Calu3 (cell line): ENCODE measurements at regions not wholly inside any gene's neighbourhood (a gene's known extent, or its start where the extent isn't known, plus 50 kb on each side); places are given as distances from the start of the nearest gene placed in this dataset.
"Not testable (repeated sequence)": the region's sequence is repeated elsewhere in the genome, so short reads cannot be mapped to it uniquely, and the experiment has no call there.

Source experiments
- BruUV-seq: library from RNA; stranded (reverse); fragments of 400-500 nt; replicated peaks from 2 replicates; lab custom pipeline; 2021; lab: Mats Ljungman, UMichigan
- CTCF ChIA-PET: fragments of 300-600 bp; sonication (Branson Sonifier 250); formaldehyde crosslinking; loops from one replicate; lab custom pipeline; 2022; ENCODE audit warnings: antibody characterized with exemption; lab: Charles Lee
- DNase-seq: peaks from one replicate; pipeline ENCODE4 v3.0.0; 2022
- H3K27ac Mint-ChIP-seq: one replicate; pipeline ENCODE4 v1.8.0; 2022; ENCODE audit warnings: mixed read lengths; ENCODE audit not compliant: unreplicated experiment
- H3K27me3 Mint-ChIP-seq: one replicate; pipeline ENCODE4 v1.8.0; 2022; ENCODE audit warnings: mixed read lengths; ENCODE audit not compliant: unreplicated experiment
- H3K36me3 Mint-ChIP-seq: one replicate; pipeline ENCODE4 v1.8.0; 2022; ENCODE audit warnings: mild to moderate bottlenecking, moderate library complexity, mixed read lengths; ENCODE audit not compliant: insufficient read depth, unreplicated experiment
- H3K4me1 Mint-ChIP-seq: one replicate; pipeline ENCODE4 v1.8.0; 2022; ENCODE audit warnings: mild to moderate bottlenecking, low read depth, mixed read lengths; ENCODE audit not compliant: unreplicated experiment
- H3K4me3 Mint-ChIP-seq: one replicate; pipeline ENCODE4 v1.8.0; 2022; ENCODE audit warnings: mild to moderate bottlenecking, low read depth, moderate library complexity, mixed read lengths; ENCODE audit not compliant: unreplicated experiment
- H3K9me3 Mint-ChIP-seq: one replicate; pipeline ENCODE4 v1.8.0; 2022; ENCODE audit warnings: low read depth, mixed read lengths; ENCODE audit not compliant: unreplicated experiment
- intact Hi-C: fragments of 100-400 bp; cut with micrococcal nuclease; formaldehyde crosslinking; loops from one replicate; pipeline ENCODE4 v1.10.0; 2022; ENCODE audit not compliant: unreplicated experiment
- TF ChIP-seq, protein P1 (sequence below): fragments of 200-600 bp; IDR thresholded peaks from one replicate; pipeline ENCODE4 v1.8.0; 2022; ENCODE audit warnings: antibody characterized with exemption; ENCODE audit not compliant: unreplicated experiment

DNA sequence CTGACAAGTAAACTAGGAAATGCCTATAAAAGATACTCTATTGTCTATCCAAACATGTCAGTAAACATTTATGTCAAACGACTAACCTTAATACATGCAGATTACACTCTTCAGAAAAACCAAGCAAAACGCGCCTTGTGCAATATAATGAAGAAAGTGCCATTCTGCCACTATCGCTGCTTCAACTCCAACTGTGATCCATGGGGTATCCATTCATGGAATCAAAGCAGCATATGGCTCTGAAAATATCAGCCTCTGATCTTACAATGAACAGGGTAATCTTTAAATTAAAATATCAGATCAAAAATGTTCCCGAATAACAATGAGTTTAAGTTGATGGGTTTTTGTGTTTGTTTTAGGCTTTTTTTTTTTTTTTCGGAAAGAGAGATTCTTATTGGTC lies 105.5 kb upstream of the SETMAR start:
- BruUV-seq, result no TSS peak
- Mint-ChIP-seq H3K9me3 (peaks cover 4% of the 10 kb centered on the region), H3K27ac (no peak overlapping the region), H3K4me3 (no peak overlapping the region), H3K4me1 (no peaks in the 10 kb centered on the region), H3K27me3 (no peaks in the 10 kb centered on the region), H3K36me3 (no peaks in the 10 kb centered on the region)
- CTCF ChIA-PET, result no interaction called here
- intact Hi-C loops, result no loop called here
- TF ChIP-seq, protein P1, sequence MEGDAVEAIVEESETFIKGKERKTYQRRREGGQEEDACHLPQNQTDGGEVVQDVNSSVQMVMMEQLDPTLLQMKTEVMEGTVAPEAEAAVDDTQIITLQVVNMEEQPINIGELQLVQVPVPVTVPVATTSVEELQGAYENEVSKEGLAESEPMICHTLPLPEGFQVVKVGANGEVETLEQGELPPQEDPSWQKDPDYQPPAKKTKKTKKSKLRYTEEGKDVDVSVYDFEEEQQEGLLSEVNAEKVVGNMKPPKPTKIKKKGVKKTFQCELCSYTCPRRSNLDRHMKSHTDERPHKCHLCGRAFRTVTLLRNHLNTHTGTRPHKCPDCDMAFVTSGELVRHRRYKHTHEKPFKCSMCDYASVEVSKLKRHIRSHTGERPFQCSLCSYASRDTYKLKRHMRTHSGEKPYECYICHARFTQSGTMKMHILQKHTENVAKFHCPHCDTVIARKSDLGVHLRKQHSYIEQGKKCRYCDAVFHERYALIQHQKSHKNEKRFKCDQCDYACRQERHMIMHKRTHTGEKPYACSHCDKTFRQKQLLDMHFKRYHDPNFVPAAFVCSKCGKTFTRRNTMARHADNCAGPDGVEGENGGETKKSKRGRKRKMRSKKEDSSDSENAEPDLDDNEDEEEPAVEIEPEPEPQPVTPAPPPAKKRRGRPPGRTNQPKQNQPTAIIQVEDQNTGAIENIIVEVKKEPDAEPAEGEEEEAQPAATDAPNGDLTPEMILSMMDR, result no peak
- no peak for DNase-seq

DNA sequence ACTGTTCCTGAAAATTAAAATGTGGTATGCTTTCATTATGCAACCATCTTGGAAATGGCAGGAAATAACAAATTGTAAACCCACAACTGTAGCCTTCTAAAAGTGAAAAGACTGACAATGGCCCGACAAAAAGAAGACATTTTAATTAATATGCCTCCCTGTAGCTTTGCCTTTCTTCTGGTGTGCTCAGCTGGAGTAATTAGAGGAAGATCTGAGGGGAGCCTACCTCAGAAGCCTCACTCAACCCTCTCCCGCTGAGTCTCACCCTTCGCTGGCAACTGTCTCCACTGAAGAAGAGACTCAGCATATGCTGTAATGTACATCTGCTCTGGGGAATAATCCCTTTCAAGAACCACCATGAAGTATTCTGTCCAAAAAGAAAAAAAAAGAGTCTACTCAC lies 104.7 kb upstream of the SETMAR start:
- intact Hi-C loops, result no loop called here
- Mint-ChIP-seq H3K27ac (no peak overlapping the region), H3K4me1 (no peaks in the 10 kb centered on the region), H3K27me3 (no peaks in the 10 kb centered on the region), H3K9me3 (peaks cover 6% of the 10 kb centered on the region), H3K36me3 (no peaks in the 10 kb centered on the region), H3K4me3 (no peak overlapping the region)
- CTCF ChIA-PET, result no interaction called here
- no peak for DNase-seq
- TF ChIP-seq, protein P1, result no peak
- no TSS peak for BruUV-seq

DNA sequence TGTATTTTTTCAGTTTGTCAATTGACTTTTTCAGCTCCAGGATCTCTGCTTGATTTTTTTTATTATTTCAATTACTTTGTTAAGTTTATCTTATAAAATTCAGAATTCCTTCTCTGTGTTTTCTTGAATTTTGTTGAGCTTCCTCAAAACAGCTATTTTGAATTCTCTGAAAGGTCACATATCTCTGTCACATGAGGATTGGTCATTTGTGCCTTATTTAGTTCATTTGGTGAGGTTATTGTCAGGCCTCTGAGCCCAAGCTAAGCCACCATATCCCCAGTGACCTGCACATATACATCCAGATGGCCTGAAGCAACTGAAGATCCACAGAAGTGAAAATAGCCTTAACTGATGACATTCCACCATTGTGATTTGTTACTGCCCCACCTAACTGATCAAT lies 98.4 kb upstream of the SETMAR start:
- H3K4me1 Mint-ChIP-seq, H3K36me3 Mint-ChIP-seq, intact Hi-C loops, DNase-seq, BruUV-seq, H3K4me3 Mint-ChIP-seq, H3K27me3 Mint-ChIP-seq, H3K27ac Mint-ChIP-seq, CTCF ChIA-PET: not testable (repeated sequence)
- H3K9me3 Mint-ChIP-seq, result peaks cover 21% of the 10 kb centered on the region

DNA sequence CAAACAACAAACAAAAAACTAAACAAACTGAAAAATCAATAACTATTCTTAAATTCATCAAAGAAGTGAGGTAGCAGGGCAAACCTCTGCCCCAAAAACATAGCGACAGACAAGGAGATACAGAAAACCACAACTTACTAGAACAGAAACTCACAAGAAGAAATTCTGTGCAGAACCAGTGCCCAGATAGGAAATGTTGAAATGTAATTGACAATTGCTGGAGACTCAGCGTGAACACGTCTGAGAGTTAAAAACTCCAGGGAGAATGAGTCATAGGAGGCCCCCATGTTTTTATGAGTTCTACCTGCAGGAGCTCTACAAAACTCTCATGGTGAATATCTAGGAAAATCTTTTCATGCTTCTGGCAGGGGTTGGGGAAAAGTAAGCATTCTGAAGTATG lies 95.5 kb upstream of the SETMAR start:
- TF ChIP-seq, protein P1, result no peak
- no peaks in the 10 kb centered on the region for H3K27me3 Mint-ChIP-seq
- CTCF ChIA-PET, result no interaction called here
- no TSS peak for BruUV-seq
- peaks cover 18% of the 10 kb centered on the region for H3K9me3 Mint-ChIP-seq
- no peaks in the 10 kb centered on the region for H3K36me3 Mint-ChIP-seq
- intact Hi-C loops, result no loop called here
- H3K27ac Mint-ChIP-seq, result no peak overlapping the region
- H3K4me1 Mint-ChIP-seq, result no peaks in the 10 kb centered on the region
- DNase-seq, result no peak
- no peak overlapping the region for H3K4me3 Mint-ChIP-seq

DNA sequence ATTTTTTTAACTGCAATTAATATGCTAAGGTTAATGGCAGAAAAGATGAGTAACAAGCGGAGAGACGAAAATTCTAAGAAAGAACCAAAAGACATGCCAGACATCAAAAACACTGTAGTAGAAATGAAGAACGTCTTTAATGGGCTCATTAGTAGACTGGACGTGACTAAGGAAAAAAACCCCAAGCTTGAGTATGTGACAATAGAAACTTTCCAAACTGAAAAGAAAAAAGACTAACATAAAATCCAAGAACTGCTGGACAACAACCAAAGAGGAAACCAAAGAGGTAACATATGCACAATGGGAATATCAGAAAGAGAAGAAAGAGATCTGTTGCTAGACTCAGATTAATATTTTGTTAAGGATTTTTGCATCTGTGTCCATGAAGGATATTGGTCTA lies 94.6 kb upstream of the SETMAR start:
- intact Hi-C loops, result no loop called here
- BruUV-seq, result no TSS peak
- no peaks in the 10 kb centered on the region for H3K4me1 Mint-ChIP-seq
- no peak for DNase-seq
- H3K36me3 Mint-ChIP-seq, result no peaks in the 10 kb centered on the region
- TF ChIP-seq, protein P1, result no peak
- no peaks in the 10 kb centered on the region for H3K27me3 Mint-ChIP-seq
- peaks cover 14% of the 10 kb centered on the region for H3K9me3 Mint-ChIP-seq
- H3K27ac Mint-ChIP-seq, result no peak overlapping the region
- CTCF ChIA-PET, result no interaction called here
- no peak overlapping the region for H3K4me3 Mint-ChIP-seq
